Liver (tissue), 7 donors: ENCODE measurements at regions not wholly inside any gene's neighbourhood (a gene's known extent, or its start where the extent isn't known, plus 50 kb on each side); places are given as distances from the start of the nearest gene placed in this dataset.

Experiments
- DNase-seq: peaks from one replicate; pipeline ENCODE4 v3.0.0-alpha.2; 2017; ENCODE audit warnings: low spot score
- H3K27ac ChIP-seq, 2 donors: one replicate each; pipeline ENCODE4 v1.7.0; 2013; ENCODE audit warnings: inconsistent platforms in 2 of 2, low read length in 2 of 2, control low read depth in 1 of 2, low read depth in 1 of 2, mild to moderate bottlenecking in 1 of 2
- H3K27me3 ChIP-seq, 4 donors: one replicate each; pipeline versions ENCODE4 v1.6.1 to v1.7.0; 2013; ENCODE audit warnings: low read length in 3 of 4, inconsistent platforms in 1 of 4, mild to moderate bottlenecking in 1 of 4, moderate library complexity in 1 of 4; ENCODE audit not compliant: control insufficient read depth in 4 of 4, insufficient read depth in 4 of 4
- H3K36me3 ChIP-seq, 4 donors: one replicate each; pipeline versions ENCODE4 v1.6.1 to v1.7.0; 2013; ENCODE audit warnings: low read length in 3 of 4, mild to moderate bottlenecking in 3 of 4, low read depth in 1 of 4, moderate library complexity in 1 of 4; ENCODE audit not compliant: control insufficient read depth in 4 of 4, insufficient read depth in 3 of 4
- H3K4me1 ChIP-seq, 4 donors: one replicate each; pipeline versions ENCODE4 v1.6.1 to v1.7.0; 2013; ENCODE audit warnings: low read length in 3 of 4, mild to moderate bottlenecking in 3 of 4, moderate library complexity in 1 of 4; ENCODE audit not compliant: control insufficient read depth in 4 of 4, insufficient read depth in 4 of 4
- H3K4me3 ChIP-seq, 3 donors: one replicate each; pipeline versions ENCODE4 v1.6.1 to v1.7.0; 2013; ENCODE audit warnings: low read length in 3 of 3, control low read depth in 1 of 3, low read depth in 1 of 3, mild to moderate bottlenecking in 1 of 3
- H3K9ac ChIP-seq, 2 donors: one replicate each; pipeline ENCODE4 v1.7.0; 2013; ENCODE audit warnings: low read length in 2 of 2, mild to moderate bottlenecking in 2 of 2, moderate library complexity in 2 of 2, control low read depth in 1 of 2, low read depth in 1 of 2
- H3K9me3 ChIP-seq, 4 donors: one replicate each; pipeline versions ENCODE4 v1.6.1 to v1.7.0; 2013; ENCODE audit warnings: low read length in 3 of 4; ENCODE audit not compliant: control insufficient read depth in 4 of 4
- EGR1 ChIP-seq, 2 donors: IDR thresholded peaks; 2 replicates each; pipeline ENCODE4 v1.6.1; 2016 to 2018; ENCODE audit warnings: antibody characterized with exemption in 2 of 2, low read depth in 2 of 2
- FOXA2 ChIP-seq: IDR thresholded peaks from 2 replicates; pipeline ENCODE4 v1.6.1; 2016; ENCODE audit warnings: antibody characterized with exemption
- GABPA ChIP-seq, 2 donors: IDR thresholded peaks in 1 of 2; conservative IDR thresholded peaks in 1 of 2; 2 replicates each; pipeline ENCODE4 v1.6.1; 2016; ENCODE audit warnings: antibody characterized with exemption in 2 of 2, mild to moderate bottlenecking in 1 of 2, moderate library complexity in 1 of 2
- HNF4A ChIP-seq, 2 donors: conservative IDR thresholded peaks; 2 replicates each; pipeline ENCODE4 v1.6.1; 2016; ENCODE audit warnings: antibody characterized with exemption in 2 of 2, mild to moderate bottlenecking in 2 of 2
- HNF4G ChIP-seq: IDR thresholded peaks from 2 replicates; pipeline ENCODE4 v1.6.1; 2016; ENCODE audit warnings: antibody characterized with exemption
- NR2F2 ChIP-seq: IDR thresholded peaks from 2 replicates; pipeline ENCODE4 v1.6.1; 2016; ENCODE audit warnings: antibody characterized with exemption
- RXRA ChIP-seq, 2 donors: IDR thresholded peaks; 2 replicates each; pipeline ENCODE4 v1.6.1; 2017 to 2018; ENCODE audit warnings: antibody characterized with exemption in 2 of 2, mild to moderate bottlenecking in 1 of 2
- SP1 ChIP-seq: IDR thresholded peaks from 2 replicates; pipeline ENCODE4 v1.6.1; 2018; ENCODE audit warnings: antibody characterized with exemption, mild to moderate bottlenecking
- TAF1 ChIP-seq: conservative IDR thresholded peaks from 2 replicates; pipeline ENCODE4 v1.6.1; 2016; ENCODE audit warnings: antibody characterized with exemption, mild to moderate bottlenecking
- WGBS: extraction: QIAGEN DNeasy Blood & Tissue Kit; methylation state at CpG from one replicate; pipeline ENCODE4 v1.1.7; 2013; 5-methylcytosine and 5-hydroxymethylcytosine counted together
- TF ChIP-seq, protein P1 (sequence below): IDR thresholded peaks from 2 replicates; pipeline ENCODE4 v1.6.1; 2016; ENCODE audit warnings: antibody characterized with exemption
- donor health status: healthy.
- donor health status: healthy.
- donor health status: healthy.
- donor health status: healthy.

DNA sequence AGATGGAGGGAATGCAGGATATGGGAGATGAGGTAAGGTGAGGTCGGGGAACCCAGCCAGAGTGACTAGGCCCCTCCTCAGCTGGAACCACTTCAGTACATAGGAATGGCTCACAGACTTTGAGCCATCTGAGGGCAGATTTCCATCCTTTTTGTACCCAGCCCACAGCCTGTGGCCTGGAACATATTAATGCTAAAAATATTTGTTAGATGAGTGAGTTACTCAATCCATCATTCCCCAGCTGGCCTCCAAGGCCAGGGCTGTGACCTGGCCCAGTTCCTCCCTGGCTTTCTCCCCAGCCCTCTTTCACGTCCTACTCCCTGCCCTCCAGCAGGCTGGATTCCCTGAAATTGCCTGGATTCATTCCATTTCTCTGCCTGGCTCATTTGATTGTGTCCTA is 57.2 kb upstream of the PRDM11 start (continued):
- TF ChIP-seq, protein P1, sequence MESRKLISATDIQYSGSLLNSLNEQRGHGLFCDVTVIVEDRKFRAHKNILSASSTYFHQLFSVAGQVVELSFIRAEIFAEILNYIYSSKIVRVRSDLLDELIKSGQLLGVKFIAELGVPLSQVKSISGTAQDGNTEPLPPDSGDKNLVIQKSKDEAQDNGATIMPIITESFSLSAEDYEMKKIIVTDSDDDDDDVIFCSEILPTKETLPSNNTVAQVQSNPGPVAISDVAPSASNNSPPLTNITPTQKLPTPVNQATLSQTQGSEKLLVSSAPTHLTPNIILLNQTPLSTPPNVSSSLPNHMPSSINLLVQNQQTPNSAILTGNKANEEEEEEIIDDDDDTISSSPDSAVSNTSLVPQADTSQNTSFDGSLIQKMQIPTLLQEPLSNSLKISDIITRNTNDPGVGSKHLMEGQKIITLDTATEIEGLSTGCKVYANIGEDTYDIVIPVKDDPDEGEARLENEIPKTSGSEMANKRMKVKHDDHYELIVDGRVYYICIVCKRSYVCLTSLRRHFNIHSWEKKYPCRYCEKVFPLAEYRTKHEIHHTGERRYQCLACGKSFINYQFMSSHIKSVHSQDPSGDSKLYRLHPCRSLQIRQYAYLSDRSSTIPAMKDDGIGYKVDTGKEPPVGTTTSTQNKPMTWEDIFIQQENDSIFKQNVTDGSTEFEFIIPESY, result no peak

DNA sequence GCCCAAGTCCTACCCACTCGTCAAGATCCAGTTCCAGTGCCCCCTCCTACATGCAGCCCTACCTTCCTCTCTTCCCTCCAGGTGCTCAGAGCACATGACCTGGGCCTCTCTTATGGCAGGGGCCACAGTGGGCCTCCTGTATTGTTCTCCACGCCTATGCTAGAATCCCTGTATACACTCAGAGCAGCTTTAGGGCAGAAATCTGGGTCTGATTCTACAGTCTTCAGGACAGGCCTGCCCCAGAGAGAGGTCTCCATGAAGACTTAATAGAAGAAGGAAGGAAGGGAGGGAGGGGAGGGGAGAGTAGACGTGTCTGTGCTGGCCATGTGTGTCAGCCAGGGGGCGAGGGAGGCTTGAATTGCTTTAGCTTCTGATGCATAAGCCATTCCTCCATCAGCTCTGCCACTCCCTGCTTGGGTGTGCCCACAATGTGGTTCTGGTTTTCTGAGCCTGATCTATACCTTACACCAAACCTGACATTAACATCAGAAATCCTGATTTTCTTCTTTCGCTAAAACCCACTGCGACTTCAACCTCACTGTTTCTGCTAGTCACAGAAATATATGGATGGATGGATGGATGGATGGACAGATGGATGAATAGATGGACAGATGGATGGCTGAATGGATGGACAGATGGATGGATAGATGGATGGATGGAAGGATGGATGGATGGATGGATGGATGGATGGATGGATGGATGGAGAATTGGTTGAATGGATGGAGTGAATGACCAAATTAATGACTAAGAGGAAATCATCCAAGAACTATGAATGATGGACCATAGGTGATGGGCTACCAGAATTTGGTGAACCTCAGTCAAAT is 56.6 kb upstream of the PRDM11 start:
- no peak for TF ChIP-seq GABPA (IDR thresholded peaks at IDR 0.05 in 1 of 2, conservative IDR thresholded peaks at IDR 0.05 in 1 of 2)
- Histone ChIP-seq H3K9ac (no peak overlapping the region), H3K4me1 (peaks cover 0 to 11% (median 5%) of the 10 kb centered on the region in 4 donors), H3K9me3 (no peaks in the 10 kb centered on the region), H3K4me3 (no peak overlapping the region), H3K27ac (peak overlapping the region; percentile 40 to 43), H3K27me3 (no peaks in the 10 kb centered on the region), H3K36me3 (no peaks in the 10 kb centered on the region)
- DNase-seq, result no peak
- WGBS, result 76% methylated on average over 6 of the region's 6 CpGs

DNA sequence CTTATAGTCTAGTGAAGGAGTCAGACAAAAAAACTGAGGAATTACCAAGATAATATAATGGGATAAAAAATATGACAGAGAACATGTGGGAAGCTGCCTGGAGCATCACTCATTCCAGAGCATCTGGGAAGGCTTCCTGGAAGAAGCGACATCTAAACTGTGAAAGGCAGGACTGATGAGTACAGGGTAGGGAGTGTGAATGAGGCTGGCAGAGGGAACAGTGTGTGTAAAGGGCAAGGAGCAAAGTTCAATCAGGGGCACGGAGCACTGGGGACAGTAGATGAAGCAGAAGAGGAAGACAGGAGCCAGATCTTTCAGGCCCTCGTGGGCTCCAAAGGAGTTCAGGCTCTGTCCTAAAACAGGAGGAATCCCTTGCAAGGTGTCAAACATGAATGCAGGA is 55.8 kb upstream of the PRDM11 start:
- Histone ChIP-seq H3K4me1 (peaks cover 0 to 11% (median 5%) of the 10 kb centered on the region in 4 donors), H3K27ac (no peak overlapping the region)
- no peak for DNase-seq

DNA sequence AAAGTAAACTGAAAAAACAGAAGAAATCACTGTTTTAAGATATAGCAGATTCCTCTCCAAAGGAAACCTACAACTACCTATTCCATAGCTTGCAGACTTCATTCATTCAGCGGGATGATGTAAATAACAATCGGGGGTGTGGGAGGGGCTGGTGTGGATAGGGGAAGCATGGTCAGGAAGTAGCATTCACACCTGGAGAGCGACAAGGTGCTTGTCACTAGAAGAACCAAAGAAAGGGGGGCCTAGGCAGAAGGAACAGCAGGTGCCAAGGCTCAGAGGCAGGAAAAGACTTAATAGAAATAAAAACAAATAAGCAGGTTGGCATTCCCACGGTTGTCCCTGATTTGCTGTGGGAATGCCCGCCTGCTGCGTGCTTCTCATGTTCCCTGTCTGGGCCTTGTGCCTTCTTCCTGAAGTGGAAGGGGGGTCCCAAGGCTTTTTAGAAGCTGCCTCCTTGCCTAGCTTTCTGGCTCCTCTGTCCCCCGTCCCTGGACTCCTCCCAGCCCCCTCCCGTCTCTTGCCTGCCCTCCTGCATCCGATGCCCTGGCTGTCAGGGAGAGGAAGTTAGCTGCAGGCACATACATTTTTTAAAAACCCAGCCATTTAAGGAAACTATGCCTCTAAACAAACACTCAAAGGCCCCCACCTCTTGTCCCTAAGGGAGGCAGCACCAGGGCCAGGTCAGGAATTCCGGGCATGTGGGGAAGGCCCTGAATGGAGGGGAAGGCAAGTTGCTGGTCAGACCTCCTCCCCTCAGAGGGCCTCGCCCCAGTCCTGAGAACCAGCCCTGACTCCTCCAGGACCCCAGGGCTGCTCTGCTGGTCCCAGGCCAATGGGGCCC is 54.7 kb upstream of the PRDM11 start:
- DNase-seq, result no peak
- TF ChIP-seq FOXA2, result no peak
- no peak for TF ChIP-seq HNF4G
- TF ChIP-seq RXRA (IDR thresholded peaks at IDR 0.05), result peak in 1 of 2 donors; percentile 6
- no peak for TF ChIP-seq TAF1
- no peak for TF ChIP-seq EGR1 (IDR thresholded peaks at IDR 0.05; ENCODE audit: low read depth in 2 of 2)
- peak; percentile 74 for TF ChIP-seq NR2F2
- Histone ChIP-seq H3K27ac (no peak overlapping the region), H3K36me3 (no peaks in the 10 kb centered on the region), H3K9ac (no peak overlapping the region), H3K27me3 (no peaks in the 10 kb centered on the region), H3K4me1 (peaks cover 0 to 11% (median 5%) of the 10 kb centered on the region in 4 donors), H3K9me3 (no peaks in the 10 kb centered on the region), H3K4me3 (no peak overlapping the region)
- 73% methylated on average over 11 of the region's 11 CpGs for WGBS

More for the DNA sequence above, 55.8 kb upstream of the PRDM11 start:
- no peaks in the 10 kb centered on the region for H3K27me3 ChIP-seq
- H3K4me3 ChIP-seq, result no peak overlapping the region
- no peak for TF ChIP-seq GABPA (IDR thresholded peaks at IDR 0.05 in 1 of 2, conservative IDR thresholded peaks at IDR 0.05 in 1 of 2)
- TF ChIP-seq HNF4A (conservative IDR thresholded peaks at IDR 0.05), result peak; percentile 51 to 64
- TF ChIP-seq TAF1, result no peak
- TF ChIP-seq SP1, result peak; percentile 15
- TF ChIP-seq FOXA2, result no peak
- TF ChIP-seq RXRA (IDR thresholded peaks at IDR 0.05), result peak; percentile 70 to 78
- no peaks in the 10 kb centered on the region for H3K36me3 ChIP-seq
- WGBS, result 50% methylated on average over 3 of the region's 3 CpGs
- no peak overlapping the region for H3K9ac ChIP-seq
- H3K9me3 ChIP-seq, result no peaks in the 10 kb centered on the region
